Activated CD4-positive, alpha-beta T cell treated with anti-CD3 and anti-CD28 coated beads for 36 hours (primary cell): ENCODE measurements at regions not wholly inside any gene's neighbourhood (a gene's known extent, or its start where the extent isn't known, plus 50 kb on each side); places are given as distances from the start of the nearest gene placed in this dataset.

Experiments used
- ATAC-seq: fragments of 200-7000 bp; cut with Tn5 transposase; one replicate; pipeline ENCODE4 v1.10.0; 2021; ENCODE audit warnings: mild to moderate bottlenecking, moderate library complexity
- CTCF ChIA-PET: fragments of 350-600 bp; sonication (Branson Sonifier 250); formaldehyde crosslinking; loops from one replicate; lab custom pipeline; 2021; ENCODE audit warnings: antibody characterized with exemption; lab: Charles Lee
- POLR2A ChIA-PET: fragments of 350-600 bp; sonication (Branson Sonifier 250); formaldehyde crosslinking; loops from one replicate; lab custom pipeline; 2021; ENCODE audit warnings: antibody characterized with exemption, inconsistent platforms; lab: Charles Lee
- DNase-seq: peaks from one replicate; pipeline ENCODE4 v3.0.0-alpha.2; 2020
- H3K27ac Mint-ChIP-seq: one replicate; pipeline ENCODE4 v1.8.0; 2021; ENCODE audit warnings: mixed read lengths
- H3K27me3 Mint-ChIP-seq: one replicate; pipeline ENCODE4 v1.8.0; 2021; ENCODE audit warnings: mixed read lengths
- H3K36me3 Mint-ChIP-seq: one replicate; pipeline ENCODE4 v1.8.0; 2021; ENCODE audit warnings: low read depth, mixed read lengths
- H3K4me1 Mint-ChIP-seq: one replicate; pipeline ENCODE4 v1.8.0; 2021; ENCODE audit warnings: mixed read lengths
- H3K4me3 Mint-ChIP-seq: one replicate; pipeline ENCODE4 v1.8.0; 2021; ENCODE audit warnings: mild to moderate bottlenecking, moderate library complexity, mixed read lengths
- H3K9me3 Mint-ChIP-seq: one replicate; pipeline ENCODE4 v1.8.0; 2021; ENCODE audit warnings: low read depth, mixed read lengths
- intact Hi-C, 2 experiments: fragments of 100-400 bp; cut with DNase I in 1 of 2; cut with micrococcal nuclease in 1 of 2; formaldehyde crosslinking; loops; one replicate each; pipeline versions ENCODE4 v1.14.2 to v1.15.1; 2022 to 2024; cut with DNase I, micrococcal nuclease

DNA sequence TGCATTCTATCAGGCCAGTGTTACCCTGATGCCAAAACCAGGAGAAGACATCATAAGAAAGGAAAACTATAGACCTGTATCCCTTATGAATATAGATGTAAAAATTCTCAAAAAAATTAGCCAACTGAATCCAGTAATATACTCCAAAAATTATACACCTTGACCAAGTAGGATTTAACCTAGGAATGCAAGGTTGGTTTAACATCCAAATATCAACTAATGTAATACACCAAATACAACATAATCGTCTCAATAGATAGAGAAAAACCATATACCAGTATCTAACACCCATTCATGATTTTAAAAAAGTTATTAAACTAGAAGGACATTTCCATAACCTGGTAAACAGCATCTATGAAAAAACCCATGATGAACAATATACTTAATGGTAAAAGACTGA lies 56.5 kb upstream of the SELENOK start:
- ChIA-PET CTCF (interaction anchor here (2.1 kb wide), 1 partner anchor 10 kb away, joined by 6 read pairs; no protein-coding TSS in a partner anchor), POLR2A (no interaction called here)
- intact Hi-C loops = no loop called here
- DNase-seq = no peak
- Mint-ChIP-seq H3K36me3 (peaks cover 5% of the 10 kb centered on the region), H3K27ac (no peak overlapping the region), H3K27me3 (peaks cover 3% of the 10 kb centered on the region), H3K9me3 (peaks cover 17% of the 10 kb centered on the region), H3K4me3 (no peak overlapping the region), H3K4me1 (no peaks in the 10 kb centered on the region)
- no peak for ATAC-seq

DNA sequence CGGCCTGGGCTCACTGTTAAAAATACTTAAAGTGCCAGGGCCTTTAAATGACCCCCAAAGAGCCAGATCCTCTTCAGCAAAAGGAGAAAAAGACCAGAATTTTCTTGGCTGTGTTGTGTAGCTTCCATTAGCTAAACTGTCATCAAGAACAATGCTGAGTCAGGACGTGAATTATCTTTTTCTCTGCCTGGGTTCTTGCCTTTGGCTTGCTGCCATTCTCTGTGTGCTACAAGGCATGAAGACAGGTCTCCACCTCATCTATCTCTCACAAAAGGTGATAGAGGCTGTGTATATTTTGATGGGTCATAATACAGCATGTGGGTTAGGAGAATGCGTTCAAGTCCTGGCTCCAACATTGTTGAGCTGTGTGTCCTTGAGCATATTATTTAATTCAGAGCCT lies 52.4 kb upstream of the SELENOK start:
- ATAC-seq = no peak
- no peak for DNase-seq
- ChIA-PET CTCF (no interaction called here), POLR2A (no interaction called here)
- Mint-ChIP-seq H3K36me3 (peaks cover 5% of the 10 kb centered on the region), H3K4me3 (no peak overlapping the region), H3K4me1 (no peaks in the 10 kb centered on the region), H3K27me3 (peaks cover 15% of the 10 kb centered on the region), H3K9me3 (peaks cover 17% of the 10 kb centered on the region), H3K27ac (no peak overlapping the region)
- intact Hi-C loops = no loop called here

- DNase-seq = no peak
- Mint-ChIP-seq H3K27ac (no peak overlapping the region), H3K27me3 (peaks cover 21% of the 10 kb centered on the region), H3K36me3 (peaks cover 5% of the 10 kb centered on the region), H3K9me3 (peaks cover 12% of the 10 kb centered on the region), H3K4me1 (no peaks in the 10 kb centered on the region), H3K4me3 (no peak overlapping the region)
- CTCF ChIA-PET = no interaction called here
- ATAC-seq = no peak
- intact Hi-C loops = no loop called here
- POLR2A ChIA-PET = no interaction called here
Observed at GRCh38 chr3:53941950-53942349, 50.3 kb upstream of the SELENOK start.
